SK-N-MC (cell line): ENCODE measurements at regions not wholly inside any gene's neighbourhood (a gene's known extent, or its start where the extent isn't known, plus 50 kb on each side); places are given as distances from the start of the nearest gene placed in this dataset.
A peak's percentile ranks its signal among the peaks of the same experiment; 100 is the strongest.

ENCODE experiments used
- DNase-seq: peaks from one replicate; pipeline ENCODE4 v3.0.0-alpha.2; 2011; ENCODE audit warnings: low read depth, low spot score
- H3K27ac ChIP-seq: fragments of 200-600 bp; sonication (generic); 2 replicates; pipeline ENCODE4 v1.5.1; 2016; ENCODE audit warnings: mixed run types
- H3K36me3 ChIP-seq: fragments of 200-600 bp; sonication (generic); 2 replicates; pipeline ENCODE4 v1.6.1; 2017; ENCODE audit warnings: antibody characterized with exemption, low read length, mixed read lengths; ENCODE audit not compliant: insufficient read depth
- H3K4me3 ChIP-seq: fragments of 200-600 bp; sonication (generic); 2 replicates; pipeline ENCODE4 v1.5.1; 2016
- H3K9ac ChIP-seq: fragments of 200-600 bp; sonication (generic); 2 replicates; pipeline ENCODE4 v1.8.0; 2017; ENCODE audit warnings: mixed run types, mixed read lengths; ENCODE audit not compliant: insufficient read length
- H3K9me3 ChIP-seq: fragments of 200-600 bp; sonication (generic); 2 replicates; pipeline ENCODE4 v1.6.1; 2017; ENCODE audit warnings: low read depth, mild to moderate bottlenecking, antibody characterized with exemption, low read length, moderate library complexity, mixed read lengths
- EZH2 ChIP-seq: fragments of 200-600 bp; sonication (generic); IDR thresholded peaks from one replicate; pipeline ENCODE4 v1.6.1; 2017; ENCODE audit warnings: antibody characterized with exemption
- FOXP2 ChIP-seq: optimal IDR thresholded peaks from 2 replicates; pipeline ENCODE3; 2011; ENCODE audit warnings: mild to moderate bottlenecking, moderate library complexity; ENCODE audit not compliant: insufficient read depth; ENCODE audit errors: extremely low read length, control extremely low read depth
- POLR2AphosphoS5 ChIP-seq: IDR thresholded peaks from 2 replicates; pipeline ENCODE4 v1.6.1; 2012; ENCODE audit warnings: mild to moderate bottlenecking, low read depth, low read length, borderline replicate concordance

- H3K27ac ChIP-seq: no peak overlapping the region
- no peaks in the 10 kb centered on the region; the same call in 1 of the 2 replicates for H3K36me3 ChIP-seq
- no peak overlapping the region for H3K9ac ChIP-seq
- TF ChIP-seq FOXP2: no peak
- no peak for TF ChIP-seq POLR2AphosphoS5
- TF ChIP-seq EZH2: no peak
- H3K4me3 ChIP-seq: no peak overlapping the region
- H3K9me3 ChIP-seq: no peaks in the 10 kb centered on the region
- no peak for DNase-seq
These were observed 311.0 kb downstream of the ZEB2 start for GRCh38 chr2:144208924-144209323.

GRCh38 chr2:144206019-144206418 is 313.9 kb downstream of the ZEB2 start:
- Histone ChIP-seq H3K9ac (no peak overlapping the region), H3K36me3 (no peaks in the 10 kb centered on the region; the same call in 1 of the 2 replicates), H3K9me3 (no peaks in the 10 kb centered on the region), H3K4me3 (no peak overlapping the region), H3K27ac (no peak overlapping the region)
- no peak for TF ChIP-seq EZH2
- no peak for DNase-seq

GRCh38 chr2:144201868-144202468 is 318.0 kb downstream of the ZEB2 start:
- no peak for TF ChIP-seq POLR2AphosphoS5
- TF ChIP-seq FOXP2: no peak
- TF ChIP-seq EZH2: no peak
- no peak for DNase-seq
- no peak overlapping the region for H3K27ac ChIP-seq

GRCh38 chr2:144201126-144201525 is 318.8 kb downstream of the ZEB2 start:
- no peak for DNase-seq
- Histone ChIP-seq H3K9ac (no peak overlapping the region), H3K9me3 (no peaks in the 10 kb centered on the region), H3K27ac (no peak overlapping the region), H3K36me3 (no peaks in the 10 kb centered on the region), H3K4me3 (no peak overlapping the region)
- TF ChIP-seq POLR2AphosphoS5 (no peak), FOXP2 (no peak), EZH2 (no peak)

More at GRCh38 chr2:144201868-144202468, 318.0 kb downstream of the ZEB2 start:
- H3K36me3 ChIP-seq: no peaks in the 10 kb centered on the region
- no peak overlapping the region for H3K9ac ChIP-seq
- H3K9me3 ChIP-seq: no peaks in the 10 kb centered on the region
- no peak overlapping the region for H3K4me3 ChIP-seq

- no peak for DNase-seq
- Histone ChIP-seq H3K27ac (no peak overlapping the region), H3K4me3 (no peak overlapping the region), H3K9me3 (no peaks in the 10 kb centered on the region), H3K9ac (no peak overlapping the region), H3K36me3 (no peaks in the 10 kb centered on the region)
- no peak for TF ChIP-seq POLR2AphosphoS5
- TF ChIP-seq FOXP2: no peak
- TF ChIP-seq EZH2: no peak
These were observed 321.8 kb downstream of the ZEB2 start for GRCh38 chr2:144198116-144198515.

- H3K27ac ChIP-seq: no peak overlapping the region
- no peaks in the 10 kb centered on the region for H3K9me3 ChIP-seq
- no peaks in the 10 kb centered on the region for H3K36me3 ChIP-seq
- no peak overlapping the region for H3K4me3 ChIP-seq
- TF ChIP-seq POLR2AphosphoS5: no peak
- H3K9ac ChIP-seq: no peak overlapping the region
- DNase-seq: no peak
These were observed 325.4 kb downstream of the ZEB2 start for GRCh38 chr2:144194326-144195071.

- Histone ChIP-seq H3K36me3 (no peaks in the 10 kb centered on the region), H3K9ac (no peak overlapping the region), H3K4me3 (no peak overlapping the region), H3K27ac (no peak overlapping the region), H3K9me3 (no peaks in the 10 kb centered on the region)
- no peak for TF ChIP-seq EZH2
- TF ChIP-seq POLR2AphosphoS5: no peak
- TF ChIP-seq FOXP2: no peak
- no peak for DNase-seq
These were observed 328.9 kb downstream of the ZEB2 start for GRCh38 chr2:144190908-144191605.

GRCh38 chr2:144183727-144184126 is 336.2 kb downstream of the ZEB2 start:
- no peak overlapping the region for H3K9ac ChIP-seq
- TF ChIP-seq FOXP2 (no peak), EZH2 (no peak), POLR2AphosphoS5 (no peak)
- 0 out of 2 replicates have a peak overlapping the region, but pooled peaks have one; percentile 4 for H3K4me3 ChIP-seq
- H3K9me3 ChIP-seq: no peaks in the 10 kb centered on the region
- no peaks in the 10 kb centered on the region; the same call in 1 of the 2 replicates for H3K36me3 ChIP-seq
- H3K27ac ChIP-seq: peak overlapping the region; percentile 63; the same call in 1 of the 2 replicates
- DNase-seq: peak; percentile 40

- no peak for TF ChIP-seq POLR2AphosphoS5
- TF ChIP-seq FOXP2: no peak
- TF ChIP-seq EZH2: no peak
- no peak for DNase-seq
- Histone ChIP-seq H3K9ac (no peak overlapping the region), H3K36me3 (no peaks in the 10 kb centered on the region; the same call in 1 of the 2 replicates), H3K4me3 (no peak overlapping the region), H3K27ac (peak overlapping the region; percentile 25; the same call in 1 of the 2 replicates), H3K9me3 (no peaks in the 10 kb centered on the region)
These were observed 338.9 kb downstream of the ZEB2 start for GRCh38 chr2:144181001-144181400.
